Liver (tissue), 8 donors: ENCODE measurements at regions not wholly inside any gene's neighbourhood (a gene's known extent, or its start where the extent isn't known, plus 50 kb on each side); places are given as distances from the start of the nearest gene placed in this dataset.

ENCODE experiments used
- DNase-seq: peaks from one replicate; pipeline ENCODE4 v3.0.0-alpha.2; 2017; ENCODE audit warnings: low spot score
- H3K27ac ChIP-seq, 2 donors: one replicate each; pipeline ENCODE4 v1.7.0; 2013; ENCODE audit warnings: inconsistent platforms in 2 of 2, low read length in 2 of 2, control low read depth in 1 of 2, low read depth in 1 of 2, mild to moderate bottlenecking in 1 of 2
- H3K27me3 ChIP-seq, 4 donors: one replicate each; pipeline versions ENCODE4 v1.6.1 to v1.7.0; 2013; ENCODE audit warnings: low read length in 3 of 4, inconsistent platforms in 1 of 4, mild to moderate bottlenecking in 1 of 4, moderate library complexity in 1 of 4; ENCODE audit not compliant: control insufficient read depth in 4 of 4, insufficient read depth in 4 of 4
- H3K36me3 ChIP-seq, 4 donors: one replicate each; pipeline versions ENCODE4 v1.6.1 to v1.7.0; 2013; ENCODE audit warnings: low read length in 3 of 4, mild to moderate bottlenecking in 3 of 4, low read depth in 1 of 4, moderate library complexity in 1 of 4; ENCODE audit not compliant: control insufficient read depth in 4 of 4, insufficient read depth in 3 of 4
- H3K4me1 ChIP-seq, 4 donors: one replicate each; pipeline versions ENCODE4 v1.6.1 to v1.7.0; 2013; ENCODE audit warnings: low read length in 3 of 4, mild to moderate bottlenecking in 3 of 4, moderate library complexity in 1 of 4; ENCODE audit not compliant: control insufficient read depth in 4 of 4, insufficient read depth in 4 of 4
- H3K4me3 ChIP-seq, 3 donors: one replicate each; pipeline versions ENCODE4 v1.6.1 to v1.7.0; 2013; ENCODE audit warnings: low read length in 3 of 3, control low read depth in 1 of 3, low read depth in 1 of 3, mild to moderate bottlenecking in 1 of 3
- H3K9ac ChIP-seq, 2 donors: one replicate each; pipeline ENCODE4 v1.7.0; 2013; ENCODE audit warnings: low read length in 2 of 2, mild to moderate bottlenecking in 2 of 2, moderate library complexity in 2 of 2, control low read depth in 1 of 2, low read depth in 1 of 2
- H3K9me3 ChIP-seq, 4 donors: one replicate each; pipeline versions ENCODE4 v1.6.1 to v1.7.0; 2013; ENCODE audit warnings: low read length in 3 of 4; ENCODE audit not compliant: control insufficient read depth in 4 of 4
- ATF3 ChIP-seq: IDR thresholded peaks from 2 replicates; pipeline ENCODE4 v1.6.1; 2016; ENCODE audit warnings: antibody characterized with exemption
- CTCF ChIP-seq: fragments of 150-350 bp; IDR thresholded peaks from 2 replicates; pipeline ENCODE4 v1.5.1; 2017; ENCODE audit warnings: improper control_type of control experiment, low read depth, low read length; ENCODE audit not compliant: missing input control
- EGR1 ChIP-seq, 2 donors: IDR thresholded peaks; 2 replicates each; pipeline ENCODE4 v1.6.1; 2016 to 2018; ENCODE audit warnings: antibody characterized with exemption in 2 of 2, low read depth in 2 of 2
- FOXA1 ChIP-seq: IDR thresholded peaks from 2 replicates; pipeline ENCODE4 v1.6.1; 2016; ENCODE audit warnings: antibody characterized with exemption
- FOXA2 ChIP-seq: IDR thresholded peaks from 2 replicates; pipeline ENCODE4 v1.6.1; 2016; ENCODE audit warnings: antibody characterized with exemption
- HNF4G ChIP-seq: IDR thresholded peaks from 2 replicates; pipeline ENCODE4 v1.6.1; 2016; ENCODE audit warnings: antibody characterized with exemption
- RXRA ChIP-seq, 2 donors: IDR thresholded peaks; 2 replicates each; pipeline ENCODE4 v1.6.1; 2017 to 2018; ENCODE audit warnings: antibody characterized with exemption in 2 of 2, mild to moderate bottlenecking in 1 of 2
- SP1 ChIP-seq: IDR thresholded peaks from 2 replicates; pipeline ENCODE4 v1.6.1; 2018; ENCODE audit warnings: antibody characterized with exemption, mild to moderate bottlenecking
- TAF1 ChIP-seq: conservative IDR thresholded peaks from 2 replicates; pipeline ENCODE4 v1.6.1; 2016; ENCODE audit warnings: antibody characterized with exemption, mild to moderate bottlenecking
- YY1 ChIP-seq: IDR thresholded peaks from 2 replicates; pipeline ENCODE4 v1.6.1; 2016; ENCODE audit warnings: antibody characterized with exemption, mild to moderate bottlenecking
- WGBS: extraction: QIAGEN DNeasy Blood & Tissue Kit; methylation state at CpG from one replicate; pipeline ENCODE4 v1.1.7; 2013; 5-methylcytosine and 5-hydroxymethylcytosine counted together
- TF ChIP-seq, protein P1 (sequence below): IDR thresholded peaks from 2 replicates; pipeline ENCODE4 v1.6.1; 2016; ENCODE audit warnings: antibody characterized with exemption, mild to moderate bottlenecking
- donor health status: healthy.
- donor health status: healthy.
- donor health status: healthy.
- donor health status: healthy.
- donor health status: healthy.

DNA sequence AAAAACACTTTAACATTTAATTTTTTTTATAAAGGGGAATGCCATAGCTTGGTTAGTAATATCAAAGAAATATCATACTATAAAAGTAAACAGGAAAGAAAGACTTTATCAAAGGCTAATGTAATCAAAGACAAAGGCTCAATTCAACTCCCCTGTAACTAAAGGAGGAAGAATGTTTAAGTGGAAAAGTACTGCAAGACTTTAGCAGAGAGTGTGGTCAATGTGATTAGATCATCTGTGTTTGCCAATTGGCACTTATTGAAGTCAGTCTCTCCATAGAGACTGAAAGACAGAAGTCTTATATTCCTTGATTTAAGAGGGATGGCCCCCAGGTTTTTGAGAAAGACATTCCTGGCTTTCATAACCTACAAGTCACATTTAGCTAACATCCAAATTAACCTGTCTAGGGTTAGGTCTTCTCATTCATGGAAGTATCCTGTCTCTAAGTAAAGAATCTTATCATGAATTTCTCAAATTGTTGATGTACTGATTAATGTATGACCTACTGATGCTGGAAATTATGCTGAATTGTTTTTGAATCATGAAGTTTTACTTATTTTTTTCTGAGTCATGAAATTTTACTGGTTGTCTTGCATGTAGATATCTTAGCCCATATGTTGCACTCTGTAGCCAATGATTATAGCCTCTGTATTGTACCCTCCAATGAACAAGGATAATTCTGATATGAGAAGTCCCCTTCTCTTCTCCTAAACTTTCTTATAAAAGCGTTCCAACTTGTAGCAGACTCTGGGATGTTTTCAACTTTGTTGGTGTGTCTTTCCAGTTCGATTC is 65.4 kb downstream of the ATXN7L3B start:
- Histone ChIP-seq H3K4me1 (no peaks in the 10 kb centered on the region), H3K27me3 (no peaks in the 10 kb centered on the region), H3K9ac (no peak overlapping the region), H3K27ac (no peak overlapping the region), H3K4me3 (no peak overlapping the region), H3K9me3 (no peaks in the 10 kb centered on the region), H3K36me3 (no peaks in the 10 kb centered on the region)
- TF ChIP-seq CTCF (no peak), YY1 (no peak), HNF4G (no peak), FOXA1 (no peak), SP1 (no peak), TAF1 (no peak), FOXA2 (no peak), ATF3 (no peak)
- TF ChIP-seq, protein P1, sequence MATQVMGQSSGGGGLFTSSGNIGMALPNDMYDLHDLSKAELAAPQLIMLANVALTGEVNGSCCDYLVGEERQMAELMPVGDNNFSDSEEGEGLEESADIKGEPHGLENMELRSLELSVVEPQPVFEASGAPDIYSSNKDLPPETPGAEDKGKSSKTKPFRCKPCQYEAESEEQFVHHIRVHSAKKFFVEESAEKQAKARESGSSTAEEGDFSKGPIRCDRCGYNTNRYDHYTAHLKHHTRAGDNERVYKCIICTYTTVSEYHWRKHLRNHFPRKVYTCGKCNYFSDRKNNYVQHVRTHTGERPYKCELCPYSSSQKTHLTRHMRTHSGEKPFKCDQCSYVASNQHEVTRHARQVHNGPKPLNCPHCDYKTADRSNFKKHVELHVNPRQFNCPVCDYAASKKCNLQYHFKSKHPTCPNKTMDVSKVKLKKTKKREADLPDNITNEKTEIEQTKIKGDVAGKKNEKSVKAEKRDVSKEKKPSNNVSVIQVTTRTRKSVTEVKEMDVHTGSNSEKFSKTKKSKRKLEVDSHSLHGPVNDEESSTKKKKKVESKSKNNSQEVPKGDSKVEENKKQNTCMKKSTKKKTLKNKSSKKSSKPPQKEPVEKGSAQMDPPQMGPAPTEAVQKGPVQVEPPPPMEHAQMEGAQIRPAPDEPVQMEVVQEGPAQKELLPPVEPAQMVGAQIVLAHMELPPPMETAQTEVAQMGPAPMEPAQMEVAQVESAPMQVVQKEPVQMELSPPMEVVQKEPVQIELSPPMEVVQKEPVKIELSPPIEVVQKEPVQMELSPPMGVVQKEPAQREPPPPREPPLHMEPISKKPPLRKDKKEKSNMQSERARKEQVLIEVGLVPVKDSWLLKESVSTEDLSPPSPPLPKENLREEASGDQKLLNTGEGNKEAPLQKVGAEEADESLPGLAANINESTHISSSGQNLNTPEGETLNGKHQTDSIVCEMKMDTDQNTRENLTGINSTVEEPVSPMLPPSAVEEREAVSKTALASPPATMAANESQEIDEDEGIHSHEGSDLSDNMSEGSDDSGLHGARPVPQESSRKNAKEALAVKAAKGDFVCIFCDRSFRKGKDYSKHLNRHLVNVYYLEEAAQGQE: no peak
- no peak for DNase-seq
- 53% methylated on average over 2 of the region's 2 CpGs for WGBS

DNA sequence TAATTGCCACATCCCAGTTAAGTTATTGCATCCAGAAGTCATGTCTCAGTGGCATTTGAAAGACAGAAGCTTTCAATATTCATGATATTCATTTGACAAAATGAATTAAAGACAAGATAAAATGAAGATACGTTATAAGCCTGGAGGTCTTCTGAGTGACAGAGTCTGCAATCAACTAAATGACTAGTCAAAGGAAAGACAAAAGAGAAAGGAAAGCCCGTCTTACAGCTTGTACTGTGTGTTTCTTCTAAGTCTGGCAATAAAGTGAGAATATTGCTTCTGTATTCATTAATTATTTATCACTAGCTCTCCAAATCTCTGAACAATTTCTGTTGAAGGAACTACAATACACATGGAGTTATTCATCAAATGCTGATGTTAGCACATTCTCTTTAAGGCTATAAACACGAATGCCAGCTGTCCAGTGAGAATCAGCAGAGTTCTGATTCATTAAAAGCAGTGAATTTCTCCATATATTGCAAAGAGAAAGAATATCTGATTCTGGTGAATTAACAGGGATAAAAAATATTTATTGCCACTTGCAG is 70.7 kb downstream of the ATXN7L3B start:
- H3K9ac ChIP-seq: no peak overlapping the region
- no peak overlapping the region for H3K4me3 ChIP-seq
- no peak for TF ChIP-seq HNF4G
- TF ChIP-seq FOXA1: no peak
- TF ChIP-seq EGR1 (IDR thresholded peaks at IDR 0.05; ENCODE audit: low read depth in 2 of 2): no peak
- TF ChIP-seq FOXA2: no peak
- TF ChIP-seq CTCF: no peak
- no peak for TF ChIP-seq RXRA (IDR thresholded peaks at IDR 0.05)
- TF ChIP-seq SP1: no peak
- H3K27ac ChIP-seq: no peak overlapping the region
- WGBS: 53% methylated on average over 3 of the region's 3 CpGs
- no peaks in the 10 kb centered on the region for H3K4me1 ChIP-seq
- H3K36me3 ChIP-seq: no peaks in the 10 kb centered on the region
- no peaks in the 10 kb centered on the region for H3K9me3 ChIP-seq
- H3K27me3 ChIP-seq: no peaks in the 10 kb centered on the region
- DNase-seq: no peak
